ENCODE measurements at regions not wholly inside any gene's neighbourhood (a gene's known extent, or its start where the extent isn't known, plus 50 kb on each side); places are given as distances from the start of the nearest gene placed in this dataset.

GRCh38 chr16:79728048-79728922 lies 127.7 kb upstream of the MAF start:
- no peak for DNase-seq

DNA sequence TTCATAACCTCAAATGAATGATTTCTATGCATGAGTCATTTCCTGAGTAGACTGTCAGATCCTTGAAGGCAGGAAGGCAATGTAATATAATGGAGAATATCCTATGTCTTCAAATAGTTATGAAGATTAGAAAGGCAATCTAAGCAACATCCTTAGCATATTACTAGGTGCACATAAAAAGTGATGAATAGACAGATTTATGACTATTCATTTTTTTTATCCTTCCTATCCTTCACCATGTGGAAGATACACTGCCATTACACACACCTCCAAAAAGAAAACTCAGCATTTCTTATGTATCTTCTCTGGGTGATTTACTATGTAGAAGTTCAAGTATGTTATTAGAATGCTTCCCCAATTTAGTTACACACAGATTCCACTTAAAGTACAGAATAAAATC lies 126.4 kb upstream of the MAF start:
- DNase-seq, result no peak

- no peak for DNase-seq
Measured at GRCh38 chr16:79725051-79725450, 124.5 kb upstream of the MAF start.

- DNase-seq, result no peak
Measured at GRCh38 chr16:79723583-79724168, 123.1 kb upstream of the MAF start.

DNA sequence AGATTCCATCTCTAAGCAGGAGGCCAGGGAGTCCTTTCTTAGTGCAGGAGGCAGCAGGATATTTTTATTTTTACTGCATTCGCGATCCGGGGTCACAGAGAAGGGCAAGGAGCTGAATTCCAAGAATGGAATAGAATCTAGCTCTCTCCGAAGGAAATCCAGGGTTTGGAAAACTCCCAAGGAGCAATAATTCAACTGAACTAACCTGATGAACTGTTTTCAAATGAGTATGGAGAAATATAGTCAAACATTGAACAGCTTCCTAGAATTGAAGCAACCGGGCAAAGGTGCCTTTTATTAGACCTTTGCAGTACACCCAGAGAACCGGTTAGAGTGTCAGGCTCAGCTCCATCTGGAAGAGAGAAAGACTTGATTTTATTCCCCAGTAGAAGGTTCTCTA lies 120.7 kb upstream of the MAF start:
- no peak for DNase-seq

- no peak for DNase-seq
Measured at GRCh38 chr16:79717333-79718137, 117.0 kb upstream of the MAF start.

- DNase-seq, result no peak
Measured at GRCh38 chr16:79716645-79717332, 116.3 kb upstream of the MAF start.

GRCh38 chr16:79715061-79715460 lies 114.5 kb upstream of the MAF start:
- DNase-seq, result no peak

DNA sequence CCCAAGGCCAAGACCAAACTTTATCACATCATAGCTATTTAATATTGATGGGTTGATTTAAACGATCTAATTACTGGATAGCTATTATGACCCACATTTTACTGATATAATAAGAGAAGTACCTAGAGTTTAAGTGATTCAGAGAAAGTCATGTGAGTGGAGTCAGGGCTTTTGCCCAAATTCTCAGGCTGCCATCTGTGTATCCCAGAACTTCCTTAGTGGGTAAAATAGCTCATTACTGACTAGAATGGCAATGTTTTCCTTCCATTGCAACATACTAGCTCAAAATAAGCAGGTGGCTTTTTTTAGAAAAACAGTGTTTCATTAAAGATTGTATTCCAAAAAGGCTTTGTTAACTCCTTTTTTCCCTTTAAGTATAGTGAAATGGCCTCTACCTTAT lies 113.9 kb upstream of the MAF start:
- DNase-seq, result no peak

DNA sequence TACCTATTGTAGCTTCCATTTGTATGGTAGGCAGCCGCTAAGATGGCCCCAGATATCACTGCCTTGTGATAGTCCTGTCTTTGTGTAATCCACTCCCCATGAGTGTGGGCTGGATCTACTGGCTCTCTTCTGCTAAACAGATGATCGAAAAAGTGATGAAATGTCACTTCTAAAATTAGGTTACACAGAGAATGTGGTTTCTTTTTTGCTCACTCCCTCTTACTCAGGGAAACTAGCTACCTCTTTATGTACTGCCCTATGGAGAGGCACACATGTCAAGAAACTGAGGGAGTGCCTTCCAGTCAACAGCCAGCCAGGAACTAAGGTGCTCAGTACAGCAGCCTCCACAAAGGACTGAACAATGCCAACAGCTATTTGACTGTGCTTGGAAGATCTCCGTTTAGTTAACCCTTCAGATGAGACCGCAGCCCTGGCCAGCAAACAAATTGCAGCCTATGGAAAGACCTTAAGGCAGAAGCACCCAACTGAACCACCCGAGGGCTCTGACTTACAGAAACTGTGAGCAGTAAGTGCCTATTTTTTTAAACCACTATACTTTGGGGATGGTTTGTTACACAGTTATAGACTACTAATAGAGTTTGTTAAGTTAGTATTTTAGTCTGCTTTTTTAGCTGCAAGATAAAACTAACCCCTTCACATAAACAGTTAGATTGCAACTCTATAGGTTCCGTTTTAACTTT lies 113.2 kb upstream of the MAF start:
- DNase-seq, result no peak

DNA sequence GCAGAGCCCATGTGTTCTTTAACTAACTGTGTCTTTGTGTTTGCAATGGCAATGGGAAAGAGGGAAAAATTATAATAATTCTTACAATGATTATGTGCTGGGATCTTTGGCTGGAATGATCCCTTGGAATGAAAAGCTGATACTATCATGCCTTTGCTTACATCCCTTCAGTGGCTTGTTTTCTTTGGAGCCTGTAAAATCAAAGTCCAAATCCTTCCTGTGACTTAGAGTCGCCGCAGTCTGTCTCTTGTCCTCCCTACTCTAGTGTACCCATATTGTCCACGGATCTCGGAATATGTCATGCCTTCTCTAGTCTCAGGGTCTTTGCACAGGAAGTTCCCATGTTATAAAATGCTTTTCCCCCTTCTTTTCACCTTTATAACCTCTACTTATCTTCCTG lies 111.7 kb upstream of the MAF start:
- no peak for DNase-seq

- DNase-seq, result no peak
Measured at GRCh38 chr16:79707876-79708275, 107.3 kb upstream of the MAF start.

DNA sequence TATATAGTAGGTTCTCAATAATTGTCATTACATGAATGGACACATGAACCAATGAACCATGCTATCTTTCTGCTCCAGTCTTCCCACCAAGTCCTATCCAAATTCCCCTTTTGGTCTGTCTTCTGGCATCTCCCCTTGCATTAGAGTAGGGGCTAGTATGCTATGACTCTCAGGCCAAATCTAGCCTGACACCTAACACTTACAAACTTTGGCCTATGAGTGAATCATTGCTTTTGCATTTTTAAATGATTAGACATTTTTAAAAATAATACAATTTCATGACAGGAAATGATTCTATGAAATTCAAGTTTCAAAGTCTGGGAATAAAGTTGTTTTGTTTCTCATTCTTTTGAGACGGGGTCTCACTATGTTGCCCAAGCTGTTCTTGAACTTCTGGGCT lies 102.5 kb upstream of the MAF start:
- no peak for DNase-seq

GRCh38 chr16:79698341-79698753 lies 97.8 kb upstream of the MAF start:
- DNase-seq, result no peak

GRCh38 chr16:79697562-79698112 lies 97.1 kb upstream of the MAF start:
- no peak for DNase-seq

GRCh38 chr16:79691007-79691406 lies 90.5 kb upstream of the MAF start:
- DNase-seq, result no peak

GRCh38 chr16:79690159-79690558 lies 89.6 kb upstream of the MAF start:
- DNase-seq, result no peak

DNA sequence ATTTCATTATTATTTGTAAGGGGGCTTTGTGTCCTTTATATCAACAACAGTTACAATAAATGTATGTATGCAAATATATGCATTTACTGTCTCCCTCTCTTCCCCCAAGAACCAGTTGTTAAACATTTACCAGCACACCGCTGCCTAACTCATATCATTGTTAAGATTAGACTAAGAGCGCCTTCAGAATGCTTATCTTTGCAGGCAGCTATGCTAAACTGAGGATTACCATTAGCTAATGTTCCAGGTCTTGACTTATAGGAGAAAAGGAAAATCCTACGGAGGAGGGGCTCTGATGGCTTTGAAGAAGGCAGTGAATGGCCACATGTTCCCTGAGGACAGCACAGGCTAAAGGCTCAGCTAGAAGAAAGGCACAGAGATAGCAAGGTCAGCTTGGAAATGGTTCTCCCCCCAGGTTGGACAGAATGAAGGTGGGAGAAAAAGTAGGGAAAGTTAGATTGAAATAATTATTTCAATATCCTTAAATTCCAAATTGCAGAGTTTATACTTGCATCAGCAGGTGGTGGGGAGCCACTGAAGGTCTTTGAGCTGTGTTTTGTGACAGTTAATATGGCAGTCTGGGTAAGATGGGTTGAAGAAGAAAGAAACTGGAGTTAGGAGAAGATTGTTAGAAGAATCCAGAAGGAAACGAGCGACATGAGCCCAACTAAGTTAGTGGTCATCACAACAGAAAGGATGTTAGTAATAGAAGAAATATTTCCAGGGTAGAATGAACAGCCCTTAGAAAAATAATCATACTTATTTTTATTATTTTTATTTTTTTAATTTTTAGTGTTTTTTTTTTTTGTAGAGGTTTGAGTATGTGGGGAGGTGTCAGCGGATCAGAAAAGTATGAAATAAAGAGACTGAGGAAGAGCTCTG lies 87.0 kb upstream of the MAF start:
- no peak for DNase-seq

DNA sequence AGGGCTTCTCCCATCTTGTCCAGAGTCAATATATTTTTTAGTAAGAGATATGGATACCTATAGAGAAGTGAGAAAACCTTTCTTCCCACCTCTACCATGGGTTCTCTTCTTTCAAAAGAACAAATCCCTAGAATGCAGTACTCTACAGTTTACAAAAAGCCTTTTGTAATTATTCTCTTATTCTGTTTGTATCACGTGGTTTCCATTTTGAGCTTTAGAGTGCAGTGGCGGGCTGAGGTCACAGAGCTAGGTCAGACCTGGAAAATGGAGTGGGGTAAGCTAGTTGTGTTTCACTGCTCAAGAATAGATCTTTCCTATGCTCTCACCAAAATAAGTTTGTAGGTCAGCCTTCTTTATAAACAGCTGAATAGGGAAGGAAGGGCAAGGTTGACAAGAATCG lies 85.3 kb upstream of the MAF start:
- DNase-seq, result no peak

DNA sequence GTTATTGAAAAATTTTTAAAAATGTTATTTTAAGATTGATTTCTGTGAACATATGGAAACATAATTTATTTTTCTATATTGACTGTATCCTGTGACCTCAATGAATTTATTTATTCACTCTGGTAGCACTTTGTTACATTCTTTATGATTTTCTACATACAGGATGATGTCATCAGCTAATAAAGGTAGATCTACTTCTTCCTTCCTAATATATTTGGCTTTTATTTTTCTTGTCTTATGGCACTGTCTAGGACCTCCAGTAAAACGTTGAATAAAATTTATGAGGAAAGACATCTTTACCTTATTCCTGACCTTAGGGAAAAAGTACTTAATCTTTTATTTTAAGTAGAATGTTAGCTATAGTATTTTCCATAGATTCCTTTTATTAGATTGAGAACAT lies 78.8 kb upstream of the MAF start:
- no peak for DNase-seq

Data from NCI-H748 treated with DMSO at 0.1 percent for 48 hours (cell line).